ENCODE measurements at regions not wholly inside any gene's neighbourhood (a gene's known extent, or its start where the extent isn't known, plus 50 kb on each side); places are given as distances from the start of the nearest gene placed in this dataset.

DNA sequence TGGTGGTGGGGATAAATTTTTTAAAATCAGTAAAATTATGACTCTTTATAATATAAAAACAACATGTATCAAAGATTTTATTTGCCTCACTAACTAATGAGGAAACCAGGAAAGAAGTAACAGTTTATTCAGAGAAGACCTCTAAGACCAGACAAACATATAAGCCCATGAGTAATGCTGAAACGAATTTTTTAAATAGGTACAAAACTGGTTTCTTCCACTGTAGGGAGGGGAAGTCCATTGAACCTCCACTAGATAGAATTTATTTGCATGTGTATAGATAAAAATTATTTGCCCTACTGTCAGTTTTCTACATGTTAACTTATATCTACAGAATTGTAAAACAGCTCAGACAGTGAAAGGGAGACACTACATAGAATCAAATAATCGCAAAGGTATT is 86.8 kb downstream of the ZC3H11B start (continued):
- no peak for TF ChIP-seq RELA (CRISPR knock-in tag; IDR thresholded peaks at IDR 0.05; ENCODE audit: borderline replicate concordance)
- TF ChIP-seq EMX1 (CRISPR knock-in tag; IDR thresholded peaks at IDR 0.05), result no peak
- TF ChIP-seq, protein P1, sequence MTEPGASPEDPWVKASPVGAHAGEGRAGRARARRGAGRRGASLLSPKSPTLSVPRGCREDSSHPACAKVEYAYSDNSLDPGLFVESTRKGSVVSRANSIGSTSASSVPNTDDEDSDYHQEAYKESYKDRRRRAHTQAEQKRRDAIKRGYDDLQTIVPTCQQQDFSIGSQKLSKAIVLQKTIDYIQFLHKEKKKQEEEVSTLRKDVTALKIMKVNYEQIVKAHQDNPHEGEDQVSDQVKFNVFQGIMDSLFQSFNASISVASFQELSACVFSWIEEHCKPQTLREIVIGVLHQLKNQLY (CRISPR knock-in tag; IDR thresholded peaks at IDR 0.05), result no peak

DNA sequence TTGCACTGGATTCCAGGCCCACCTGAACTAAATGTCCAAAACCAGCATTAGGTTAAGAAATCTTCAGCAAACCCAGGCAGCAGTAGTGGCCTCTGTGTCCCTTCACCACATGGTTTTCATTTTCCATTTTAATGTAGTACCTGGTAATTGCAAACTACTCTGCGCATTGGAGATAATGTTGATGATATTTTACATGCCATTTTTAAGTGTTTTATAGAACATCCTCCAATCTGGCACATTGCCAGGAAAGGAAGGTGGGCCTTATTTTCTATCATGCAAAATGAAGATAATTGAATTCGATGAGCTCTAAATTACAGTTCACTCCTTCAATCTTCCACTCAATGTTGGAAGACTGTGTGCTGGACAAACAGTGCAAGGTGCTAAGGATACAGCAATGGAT is 89.5 kb downstream of the ZC3H11B start:
- Mint-ChIP-seq H3K4me3 (no peak overlapping the region), H3K27me3 (ENCODE audit: low read depth) (no peaks in the 10 kb centered on the region), H3K27ac (no peak overlapping the region), H3K9me3 (peaks cover 7% of the 10 kb centered on the region), H3K36me3 (peaks cover 3% of the 10 kb centered on the region; the same call in 1 of the 2 replicates), H3K4me1 (peaks cover 4% of the 10 kb centered on the region)
- DNase-seq (ENCODE audit: low spot score), result no peak
- TF ChIP-seq ZNF121 (CRISPR knock-in tag; IDR thresholded peaks at IDR 0.05), result no peak
- TF ChIP-seq SMAD4 (CRISPR knock-in tag; IDR thresholded peaks at IDR 0.05), result no peak
- no peak for TF ChIP-seq ZNF423 (CRISPR knock-in tag; IDR thresholded peaks at IDR 0.05)
- no peak for TF ChIP-seq GABPB1 (CRISPR knock-in tag; IDR thresholded peaks at IDR 0.05)
- no peak for TF ChIP-seq TP53 (CRISPR knock-in tag; IDR thresholded peaks at IDR 0.05)
- TF ChIP-seq CREM (CRISPR knock-in tag; IDR thresholded peaks at IDR 0.05), result no peak
- TF ChIP-seq SMAD3 (CRISPR knock-in tag; IDR thresholded peaks at IDR 0.05; ENCODE audit: borderline replicate concordance), result no peak
- TF ChIP-seq, protein P2, sequence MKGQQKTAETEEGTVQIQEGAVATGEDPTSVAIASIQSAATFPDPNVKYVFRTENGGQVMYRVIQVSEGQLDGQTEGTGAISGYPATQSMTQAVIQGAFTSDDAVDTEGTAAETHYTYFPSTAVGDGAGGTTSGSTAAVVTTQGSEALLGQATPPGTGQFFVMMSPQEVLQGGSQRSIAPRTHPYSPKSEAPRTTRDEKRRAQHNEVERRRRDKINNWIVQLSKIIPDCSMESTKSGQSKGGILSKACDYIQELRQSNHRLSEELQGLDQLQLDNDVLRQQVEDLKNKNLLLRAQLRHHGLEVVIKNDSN (CRISPR knock-in tag; IDR thresholded peaks at IDR 0.05), result no peak
- TF ChIP-seq, protein P3, sequence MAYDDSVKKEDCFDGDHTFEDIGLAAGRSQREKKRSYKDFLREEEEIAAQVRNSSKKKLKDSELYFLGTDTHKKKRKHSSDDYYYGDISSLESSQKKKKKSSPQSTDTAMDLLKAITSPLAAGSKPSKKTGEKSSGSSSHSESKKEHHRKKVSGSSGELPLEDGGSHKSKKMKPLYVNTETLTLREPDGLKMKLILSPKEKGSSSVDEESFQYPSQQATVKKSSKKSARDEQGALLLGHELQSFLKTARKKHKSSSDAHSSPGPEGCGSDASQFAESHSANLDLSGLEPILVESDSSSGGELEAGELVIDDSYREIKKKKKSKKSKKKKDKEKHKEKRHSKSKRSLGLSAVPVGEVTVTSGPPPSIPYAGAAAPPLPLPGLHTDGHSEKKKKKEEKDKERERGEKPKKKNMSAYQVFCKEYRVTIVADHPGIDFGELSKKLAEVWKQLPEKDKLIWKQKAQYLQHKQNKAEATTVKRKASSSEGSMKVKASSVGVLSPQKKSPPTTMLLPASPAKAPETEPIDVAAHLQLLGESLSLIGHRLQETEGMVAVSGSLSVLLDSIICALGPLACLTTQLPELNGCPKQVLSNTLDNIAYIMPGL (CRISPR knock-in tag; IDR thresholded peaks at IDR 0.05), result no peak
- no peak for TF ChIP-seq ESRRA (CRISPR knock-in tag; IDR thresholded peaks at IDR 0.05; ENCODE audit: borderline replicate concordance)
- TF ChIP-seq NFATC4 (CRISPR knock-in tag; IDR thresholded peaks at IDR 0.05), result no peak
- TF ChIP-seq JUN (CRISPR knock-in tag; IDR thresholded peaks at IDR 0.05), result no peak
- no peak for ATAC-seq
- CTCF ChIA-PET, result no interaction called here
- POLR2A ChIA-PET, result no interaction called here

DNA sequence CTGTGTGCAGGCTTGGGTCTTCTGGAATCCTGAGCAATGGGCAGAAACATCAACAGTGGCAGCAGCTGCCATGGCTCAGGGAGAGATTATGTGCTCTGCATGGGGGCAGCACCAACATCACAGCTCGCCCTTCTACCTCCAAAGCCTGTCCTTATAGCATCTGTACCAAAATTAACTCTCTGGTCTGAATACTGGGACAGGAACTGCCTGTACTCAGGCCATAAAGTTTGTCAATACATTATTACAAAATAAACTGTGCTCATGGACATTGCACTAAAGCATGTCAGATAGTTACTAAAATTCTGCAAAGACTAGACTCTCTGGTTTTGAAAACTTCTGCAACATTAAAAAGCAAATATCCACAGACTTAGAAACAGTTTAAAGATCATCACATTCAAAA is 91.6 kb downstream of the ZC3H11B start:
- H3K9me3 Mint-ChIP-seq, result peaks cover 3% of the 10 kb centered on the region
- H3K27ac Mint-ChIP-seq, result no peak overlapping the region
- POLR2A ChIA-PET, result no interaction called here
- no peaks in the 10 kb centered on the region for H3K27me3 Mint-ChIP-seq (ENCODE audit: low read depth)
- H3K4me1 Mint-ChIP-seq, result peaks cover 8% of the 10 kb centered on the region
- peaks cover 2% of the 10 kb centered on the region; the same call in 1 of the 2 replicates for H3K36me3 Mint-ChIP-seq
- H3K4me3 Mint-ChIP-seq, result no peak overlapping the region
- TF ChIP-seq FOXJ3 (CRISPR knock-in tag; IDR thresholded peaks at IDR 0.05; ENCODE audit: borderline replicate concordance) (no peak), NR1H2 (CRISPR knock-in tag; IDR thresholded peaks at IDR 0.05) (no peak), SMAD3 (CRISPR knock-in tag; IDR thresholded peaks at IDR 0.05; ENCODE audit: borderline replicate concordance) (no peak), RELA (CRISPR knock-in tag; IDR thresholded peaks at IDR 0.05; ENCODE audit: borderline replicate concordance) (no peak), NFATC4 (CRISPR knock-in tag; IDR thresholded peaks at IDR 0.05) (no peak), SMAD4 (CRISPR knock-in tag; IDR thresholded peaks at IDR 0.05) (no peak)
- TF ChIP-seq, protein P4, sequence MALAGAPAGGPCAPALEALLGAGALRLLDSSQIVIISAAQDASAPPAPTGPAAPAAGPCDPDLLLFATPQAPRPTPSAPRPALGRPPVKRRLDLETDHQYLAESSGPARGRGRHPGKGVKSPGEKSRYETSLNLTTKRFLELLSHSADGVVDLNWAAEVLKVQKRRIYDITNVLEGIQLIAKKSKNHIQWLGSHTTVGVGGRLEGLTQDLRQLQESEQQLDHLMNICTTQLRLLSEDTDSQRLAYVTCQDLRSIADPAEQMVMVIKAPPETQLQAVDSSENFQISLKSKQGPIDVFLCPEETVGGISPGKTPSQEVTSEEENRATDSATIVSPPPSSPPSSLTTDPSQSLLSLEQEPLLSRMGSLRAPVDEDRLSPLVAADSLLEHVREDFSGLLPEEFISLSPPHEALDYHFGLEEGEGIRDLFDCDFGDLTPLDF (CRISPR knock-in tag; IDR thresholded peaks at IDR 0.05), result no peak
- TF ChIP-seq, protein P5, sequence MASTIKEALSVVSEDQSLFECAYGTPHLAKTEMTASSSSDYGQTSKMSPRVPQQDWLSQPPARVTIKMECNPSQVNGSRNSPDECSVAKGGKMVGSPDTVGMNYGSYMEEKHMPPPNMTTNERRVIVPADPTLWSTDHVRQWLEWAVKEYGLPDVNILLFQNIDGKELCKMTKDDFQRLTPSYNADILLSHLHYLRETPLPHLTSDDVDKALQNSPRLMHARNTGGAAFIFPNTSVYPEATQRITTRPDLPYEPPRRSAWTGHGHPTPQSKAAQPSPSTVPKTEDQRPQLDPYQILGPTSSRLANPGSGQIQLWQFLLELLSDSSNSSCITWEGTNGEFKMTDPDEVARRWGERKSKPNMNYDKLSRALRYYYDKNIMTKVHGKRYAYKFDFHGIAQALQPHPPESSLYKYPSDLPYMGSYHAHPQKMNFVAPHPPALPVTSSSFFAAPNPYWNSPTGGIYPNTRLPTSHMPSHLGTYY (CRISPR knock-in tag; IDR thresholded peaks at IDR 0.05), result no peak
- TF ChIP-seq, protein P6, sequence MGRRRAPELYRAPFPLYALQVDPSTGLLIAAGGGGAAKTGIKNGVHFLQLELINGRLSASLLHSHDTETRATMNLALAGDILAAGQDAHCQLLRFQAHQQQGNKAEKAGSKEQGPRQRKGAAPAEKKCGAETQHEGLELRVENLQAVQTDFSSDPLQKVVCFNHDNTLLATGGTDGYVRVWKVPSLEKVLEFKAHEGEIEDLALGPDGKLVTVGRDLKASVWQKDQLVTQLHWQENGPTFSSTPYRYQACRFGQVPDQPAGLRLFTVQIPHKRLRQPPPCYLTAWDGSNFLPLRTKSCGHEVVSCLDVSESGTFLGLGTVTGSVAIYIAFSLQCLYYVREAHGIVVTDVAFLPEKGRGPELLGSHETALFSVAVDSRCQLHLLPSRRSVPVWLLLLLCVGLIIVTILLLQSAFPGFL (CRISPR knock-in tag; IDR thresholded peaks at IDR 0.05; ENCODE audit: borderline replicate concordance), result no peak
- TF ChIP-seq, protein P2 (CRISPR knock-in tag; IDR thresholded peaks at IDR 0.05), result no peak
- CTCF ChIA-PET, result interaction anchor here (1.6 kb wide), 1 partner anchor 139 kb away, joined by 4 read pairs; no protein-coding TSS in a partner anchor
- no peak for DNase-seq (ENCODE audit: low spot score)
- ATAC-seq, result no peak
